Motor neuron (in vitro differentiated cells): ENCODE measurements at regions not wholly inside any gene's neighbourhood (a gene's known extent, or its start where the extent isn't known, plus 50 kb on each side); places are given as distances from the start of the nearest gene placed in this dataset.
A peak's percentile ranks its signal among the peaks of the same experiment; 100 is the strongest.

Source experiments
- ATAC-seq, 8 experiments: fragments of 200-7000 bp; cut with Tn5 transposase; replicated peaks in 6 of 8; 2 replicates each; pipeline ENCODE4 v1.8.0; 2021; ENCODE audit warnings: mild to moderate bottlenecking in 8 of 8, moderate library complexity in 8 of 8
- H3K27ac ChIP-seq, 2 donors: fragments of 250-450 bp; sonication (Bioruptor Pico); 2 replicates each; pipeline ENCODE4 v1.9.0; 2021; ENCODE audit warnings: antibody characterized with exemption in 2 of 2, mild to moderate bottlenecking in 2 of 2, moderate library complexity in 1 of 2
- H3K4me1 ChIP-seq, 2 donors: fragments of 250-450 bp; sonication (Bioruptor Pico); replicated peaks in 1 of 2; 2 replicates each; pipeline ENCODE4 v1.6.1; 2021; ENCODE audit warnings: antibody characterized with exemption in 2 of 2, mild to moderate bottlenecking in 2 of 2, moderate library complexity in 1 of 2
- H3K4me3 ChIP-seq, 5 donors: fragments of 250-450 bp; sonication (Bioruptor Pico); 2 replicates each; pipeline ENCODE4 v1.9.0; 2021; ENCODE audit warnings: antibody characterized with exemption in 5 of 5, mild to moderate bottlenecking in 5 of 5, moderate library complexity in 4 of 5
- WGBS, 10 experiments: fragments of 450-650 bp; shearing (Covaris generic); methylation state at CpG; one replicate each; pipeline ENCODE4 v1.0.0; 2022; 5-methylcytosine and 5-hydroxymethylcytosine counted together
- in situ Hi-C, 9 experiments: fragments of 400-800 bp; cut with MboI; loops; one replicate each; pipeline ENCODE4 v1.15.0; 2021; ENCODE audit warnings: low sequenced_read_pairs in 9 of 9, low pct_unique_long_range_greater_than_20kb in 2 of 9; ENCODE audit not compliant: unreplicated experiment in 9 of 9

- Histone ChIP-seq H3K4me1 (no peaks in the 10 kb centered on the region), H3K4me3 (no peak overlapping the region), H3K27ac (no peak overlapping the region)
- WGBS, 10 experiments: 0 to 50% (median 37%) methylated on average over 2 of the region's 2 CpGs; no CpG with 5 or more reads in 2 of the 10 experiments
- ATAC-seq: no peak
- in situ Hi-C loops: no loop called here
Observed at GRCh38 chr4:114728426-114728825, 129.8 kb downstream of the UGT8 start.

- no peak overlapping the region for H3K4me3 ChIP-seq
- 25 to 83% (median 50%) methylated on average over 1 to 3 of the region's 3 CpGs; no CpG with 5 or more reads in 4 of the 10 experiments for WGBS, 10 experiments
- in situ Hi-C loops: no loop called here
- ATAC-seq: peak in 3 of 8 experiments; percentile 75 to 95 (median 78)
- no peak overlapping the region for H3K27ac ChIP-seq
- no peaks in the 10 kb centered on the region for H3K4me1 ChIP-seq
Observed at GRCh38 chr4:114729068-114729738, 130.6 kb downstream of the UGT8 start.

- ATAC-seq: peak in 3 of 8 experiments; percentile 65 to 89 (median 76)
- 0 to 50% (median 13%) methylated on average over 1 of the region's 1 CpG; no CpG with 5 or more reads in 2 of the 10 experiments for WGBS, 10 experiments
Observed at GRCh38 chr4:114734594-114734993, 136.0 kb downstream of the UGT8 start.

GRCh38 chr4:114752391-114753165 is 154.0 kb downstream of the UGT8 start:
- H3K4me3 ChIP-seq: no peak overlapping the region
- WGBS, 10 experiments: 24 to 83% (median 63%) methylated on average over 3 to 8 of the region's 8 CpGs; no CpG with 5 or more reads in 2 of the 10 experiments
- peaks cover 0 to 6% of the 10 kb centered on the region in 2 donors for H3K4me1 ChIP-seq
- ATAC-seq: peak in 3 of 8 experiments; percentile 53 to 64 (median 54)
- H3K27ac ChIP-seq: no peak overlapping the region
- in situ Hi-C loops: no loop called here

More at GRCh38 chr4:114734594-114734993, 136.0 kb downstream of the UGT8 start:
- in situ Hi-C loops: no loop called here
- Histone ChIP-seq H3K4me1 (no peaks in the 10 kb centered on the region), H3K4me3 (no peak overlapping the region), H3K27ac (no peak overlapping the region)

GRCh38 chr4:114754616-114755015 is 156.0 kb downstream of the UGT8 start:
- no peak overlapping the region for H3K27ac ChIP-seq
- WGBS, 10 experiments: 13 to 100% (median 60%) methylated on average over 1 to 2 of the region's 2 CpGs
- in situ Hi-C loops: no loop called here
- peaks cover 0 to 6% of the 10 kb centered on the region in 2 donors for H3K4me1 ChIP-seq
- no peak for ATAC-seq
- no peak overlapping the region for H3K4me3 ChIP-seq

- Histone ChIP-seq H3K4me1 (no peaks in the 10 kb centered on the region), H3K27ac (no peak overlapping the region), H3K4me3 (no peak overlapping the region)
- 6 to 100% (median 70%) methylated on average over 1 to 2 of the region's 2 CpGs for WGBS, 10 experiments
- ATAC-seq: no peak
- in situ Hi-C loops: no loop called here
Observed at GRCh38 chr4:114758066-114758465, 159.5 kb downstream of the UGT8 start.

GRCh38 chr4:114768501-114768900 is 169.9 kb downstream of the UGT8 start:
- Histone ChIP-seq H3K27ac (no peak overlapping the region), H3K4me1 (no peaks in the 10 kb centered on the region), H3K4me3 (no peak overlapping the region)
- in situ Hi-C loops: no loop called here
- no peak for ATAC-seq
- WGBS, 10 experiments: 4 to 100% (median 64%) methylated on average over 2 to 3 of the region's 3 CpGs

GRCh38 chr4:114770624-114771023 is 172.0 kb downstream of the UGT8 start:
- 28 to 100% (median 83%) methylated on average over 2 to 4 of the region's 4 CpGs; no CpG with 5 or more reads in 2 of the 10 experiments for WGBS, 10 experiments
- Histone ChIP-seq H3K4me3 (no peak overlapping the region), H3K27ac (no peak overlapping the region), H3K4me1 (no peaks in the 10 kb centered on the region)
- ATAC-seq: no peak
- in situ Hi-C loops: no loop called here

- in situ Hi-C loops: no loop called here
- no peak overlapping the region for H3K4me3 ChIP-seq
- 33 to 100% (median 67%) methylated on average over 1 of the region's 1 CpG; no CpG with 5 or more reads in 3 of the 10 experiments for WGBS, 10 experiments
- no peak for ATAC-seq
- H3K27ac ChIP-seq: no peak overlapping the region
- H3K4me1 ChIP-seq: no peaks in the 10 kb centered on the region
Observed at GRCh38 chr4:114773339-114773738, 174.7 kb downstream of the UGT8 start.
